CD14-positive monocyte (primary cell): ENCODE measurements at regions not wholly inside any gene's neighbourhood (a gene's known extent, or its start where the extent isn't known, plus 50 kb on each side); places are given as distances from the start of the nearest gene placed in this dataset.

Experiments used
- DNase-seq, 3 donors: peaks; one replicate each; pipeline ENCODE4 v3.0.0-alpha.2; 2011 to 2022
- H2AFZ ChIP-seq: 2 replicates; pipeline ENCODE4 v1.6.0; 2012; ENCODE audit warnings: mild to moderate bottlenecking, low read depth, low read length, inconsistent platforms; ENCODE audit not compliant: insufficient read depth, poor library complexity, severe bottlenecking
- H3K27ac ChIP-seq, 2 donors: 1 replicate in 1 of 2; 2 replicates in 1 of 2; pipeline ENCODE4 v1.5.1; 2012 to 2013; ENCODE audit warnings: low read length in 2 of 2, control low read depth in 1 of 2, inconsistent platforms in 1 of 2, low read depth in 1 of 2, mild to moderate bottlenecking in 1 of 2
- H3K27me3 ChIP-seq, 2 donors: one replicate each; pipeline versions ENCODE4 v1.6.0 to v1.6.1; 2011 to 2013; ENCODE audit warnings: low read length in 2 of 2; ENCODE audit not compliant: control insufficient read depth in 2 of 2, insufficient read depth in 2 of 2
- H3K36me3 ChIP-seq, 2 donors: replicated peaks in 1 of 2; 1 replicate in 1 of 2; 2 replicates in 1 of 2; pipeline versions ENCODE4 v1.5.1 to v1.6.1; 2012 to 2013; ENCODE audit warnings: low read length in 2 of 2, control low read depth in 1 of 2, inconsistent platforms in 1 of 2, mild to moderate bottlenecking in 1 of 2; ENCODE audit not compliant: insufficient read depth in 2 of 2, control insufficient read depth in 1 of 2
- H3K4me1 ChIP-seq, 2 donors: 1 replicate in 1 of 2; 2 replicates in 1 of 2; pipeline versions ENCODE4 v1.5.1 to v1.6.1; 2012 to 2013; ENCODE audit warnings: low read length in 2 of 2, control low read depth in 1 of 2, inconsistent platforms in 1 of 2, mild to moderate bottlenecking in 1 of 2, moderate library complexity in 1 of 2; ENCODE audit not compliant: insufficient read depth in 2 of 2, control insufficient read depth in 1 of 2
- H3K4me2 ChIP-seq: replicated peaks from 2 replicates; pipeline ENCODE3; 2012; ENCODE audit warnings: low read length, moderate library complexity, mild to moderate bottlenecking; ENCODE audit not compliant: poor library complexity, severe bottlenecking; ENCODE audit errors: extremely low read depth
- H3K4me3 ChIP-seq, 3 experiments: fragments of 200-600 bp in 1 of 3; sonication (generic) in 1 of 3; replicated peaks in 1 of 3; 1 replicate in 2 of 3; 2 replicates in 1 of 3; pipeline ENCODE4 v1.5.1; 2011 to 2013; ENCODE audit warnings: low read length in 3 of 3, mild to moderate bottlenecking in 3 of 3, control low read depth in 2 of 3, low read depth in 2 of 3, inconsistent platforms in 1 of 3, moderate library complexity in 1 of 3
- H3K79me2 ChIP-seq: 2 replicates; pipeline ENCODE4 v1.6.0; 2012; ENCODE audit warnings: mild to moderate bottlenecking, control low read depth, inconsistent platforms, low read length, moderate library complexity; ENCODE audit not compliant: insufficient read depth
- H3K9ac ChIP-seq: 2 replicates; pipeline ENCODE4 v1.6.0; 2017; ENCODE audit warnings: low read length, mild to moderate bottlenecking; ENCODE audit not compliant: insufficient read depth, poor library complexity, severe bottlenecking
- H3K9me3 ChIP-seq, 2 donors: replicated peaks in 1 of 2; 1 replicate in 1 of 2; 2 replicates in 1 of 2; pipeline versions ENCODE4 v1.5.1 to v1.6.1; 2012 to 2013; ENCODE audit warnings: low read length in 2 of 2, control low read depth in 1 of 2; ENCODE audit not compliant: control insufficient read depth in 1 of 2, insufficient read depth in 1 of 2
- H4K20me1 ChIP-seq: 2 replicates; pipeline ENCODE4 v1.6.0; 2012; ENCODE audit warnings: mild to moderate bottlenecking, low read length, control low read depth, moderate library complexity; ENCODE audit not compliant: insufficient read depth
- H3K27ac Mint-ChIP-seq, 7 donors: one replicate each; pipeline ENCODE4 v1.8.0; 2020; ENCODE audit warnings: mild to moderate bottlenecking in 7 of 7, mixed read lengths in 7 of 7, moderate library complexity in 6 of 7, inconsistent platforms in 2 of 7
- H3K27me3 Mint-ChIP-seq, 3 donors: one replicate each; pipeline ENCODE4 v1.8.0; 2021 to 2022; ENCODE audit warnings: low read depth in 3 of 3, mild to moderate bottlenecking in 3 of 3, mixed read lengths in 3 of 3, moderate library complexity in 3 of 3, inconsistent platforms in 1 of 3
- H3K36me3 Mint-ChIP-seq, 2 donors: one replicate each; pipeline ENCODE4 v1.8.0; 2020; ENCODE audit warnings: mixed read lengths in 2 of 2, inconsistent platforms in 1 of 2, mild to moderate bottlenecking in 1 of 2
- H3K4me1 Mint-ChIP-seq: one replicate; pipeline ENCODE4 v1.8.0; 2020; ENCODE audit warnings: mild to moderate bottlenecking, mixed read lengths
- H3K4me3 Mint-ChIP-seq, 2 donors: one replicate each; pipeline ENCODE4 v1.8.0; 2020; ENCODE audit warnings: mild to moderate bottlenecking in 2 of 2, mixed read lengths in 2 of 2, moderate library complexity in 1 of 2
- H3K9me3 Mint-ChIP-seq, 7 donors: one replicate each; pipeline ENCODE4 v1.8.0; 2020 to 2022; ENCODE audit warnings: mixed read lengths in 7 of 7, mild to moderate bottlenecking in 6 of 7, moderate library complexity in 6 of 7, inconsistent platforms in 2 of 7
- WGBS: methylation state at CpG from one replicate; pipeline ENCODE4 v1.1.5; 2013; ENCODE audit warnings: missing lambda C conversion rate; ENCODE audit not compliant: insufficient coverage; 5-methylcytosine and 5-hydroxymethylcytosine counted together
- intact Hi-C, 2 donors: fragments of 100-400 bp; cut with micrococcal nuclease; formaldehyde crosslinking; loops; one replicate each; pipeline versions ENCODE4 v1.15.0 to v1.15.1; 2023
- TF ChIP-seq, protein P1 (sequence below): fragments of 200-600 bp; IDR thresholded peaks from one replicate; pipeline ENCODE4 v1.8.0; 2022; ENCODE audit warnings: antibody characterized with exemption, mild to moderate bottlenecking

DNA sequence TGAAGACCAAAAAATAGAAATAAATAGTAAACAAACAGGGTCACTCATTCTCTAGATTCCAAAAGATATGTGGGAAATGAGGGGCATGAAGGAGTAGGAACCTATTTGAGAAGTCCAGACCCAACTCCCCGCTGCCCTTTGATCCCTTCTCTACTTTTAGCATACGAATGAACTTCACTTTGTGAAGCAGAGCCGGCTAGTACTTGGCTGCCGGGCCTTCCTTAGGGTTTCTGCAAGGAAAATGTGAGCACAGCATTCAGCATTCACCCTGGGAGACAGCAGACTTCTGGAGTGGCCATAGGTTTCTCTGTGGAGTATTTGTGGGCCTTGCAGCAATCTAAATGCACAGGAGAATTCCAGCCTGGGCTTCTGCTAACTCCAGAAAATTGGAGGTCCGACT is 76.3 kb upstream of the PRKAR2B start:
- Mint-ChIP-seq H3K36me3 (no peaks in the 10 kb centered on the region), H3K27ac (no peak overlapping the region), H3K4me3 (no peak overlapping the region), H3K27me3 (peaks cover 1 to 8% (median 2%) of the 10 kb centered on the region in 3 donors), H3K4me1 (no peaks in the 10 kb centered on the region), H3K9me3 (peaks cover 0 to 4% (median 0%) of the 10 kb centered on the region in 7 donors)
- 100% methylated on average over 1 of the region's 5 CpGs for WGBS
- DNase-seq: no peak
- Histone ChIP-seq H3K4me3 (no peak overlapping the region), H3K4me2 (no peak overlapping the region), H3K36me3 (no peaks in the 10 kb centered on the region), H3K9me3 (no peaks in the 10 kb centered on the region), H2AFZ (no peak overlapping the region), H3K4me1 (no peaks in the 10 kb centered on the region), H3K27me3 (no peaks in the 10 kb centered on the region), H3K27ac (no peak overlapping the region), H3K79me2 (no peaks in the 10 kb centered on the region), H3K9ac (no peak overlapping the region), H4K20me1 (no peaks in the 10 kb centered on the region)
- TF ChIP-seq, protein P1, sequence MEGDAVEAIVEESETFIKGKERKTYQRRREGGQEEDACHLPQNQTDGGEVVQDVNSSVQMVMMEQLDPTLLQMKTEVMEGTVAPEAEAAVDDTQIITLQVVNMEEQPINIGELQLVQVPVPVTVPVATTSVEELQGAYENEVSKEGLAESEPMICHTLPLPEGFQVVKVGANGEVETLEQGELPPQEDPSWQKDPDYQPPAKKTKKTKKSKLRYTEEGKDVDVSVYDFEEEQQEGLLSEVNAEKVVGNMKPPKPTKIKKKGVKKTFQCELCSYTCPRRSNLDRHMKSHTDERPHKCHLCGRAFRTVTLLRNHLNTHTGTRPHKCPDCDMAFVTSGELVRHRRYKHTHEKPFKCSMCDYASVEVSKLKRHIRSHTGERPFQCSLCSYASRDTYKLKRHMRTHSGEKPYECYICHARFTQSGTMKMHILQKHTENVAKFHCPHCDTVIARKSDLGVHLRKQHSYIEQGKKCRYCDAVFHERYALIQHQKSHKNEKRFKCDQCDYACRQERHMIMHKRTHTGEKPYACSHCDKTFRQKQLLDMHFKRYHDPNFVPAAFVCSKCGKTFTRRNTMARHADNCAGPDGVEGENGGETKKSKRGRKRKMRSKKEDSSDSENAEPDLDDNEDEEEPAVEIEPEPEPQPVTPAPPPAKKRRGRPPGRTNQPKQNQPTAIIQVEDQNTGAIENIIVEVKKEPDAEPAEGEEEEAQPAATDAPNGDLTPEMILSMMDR: no peak
- intact Hi-C loops: no loop called here

DNA sequence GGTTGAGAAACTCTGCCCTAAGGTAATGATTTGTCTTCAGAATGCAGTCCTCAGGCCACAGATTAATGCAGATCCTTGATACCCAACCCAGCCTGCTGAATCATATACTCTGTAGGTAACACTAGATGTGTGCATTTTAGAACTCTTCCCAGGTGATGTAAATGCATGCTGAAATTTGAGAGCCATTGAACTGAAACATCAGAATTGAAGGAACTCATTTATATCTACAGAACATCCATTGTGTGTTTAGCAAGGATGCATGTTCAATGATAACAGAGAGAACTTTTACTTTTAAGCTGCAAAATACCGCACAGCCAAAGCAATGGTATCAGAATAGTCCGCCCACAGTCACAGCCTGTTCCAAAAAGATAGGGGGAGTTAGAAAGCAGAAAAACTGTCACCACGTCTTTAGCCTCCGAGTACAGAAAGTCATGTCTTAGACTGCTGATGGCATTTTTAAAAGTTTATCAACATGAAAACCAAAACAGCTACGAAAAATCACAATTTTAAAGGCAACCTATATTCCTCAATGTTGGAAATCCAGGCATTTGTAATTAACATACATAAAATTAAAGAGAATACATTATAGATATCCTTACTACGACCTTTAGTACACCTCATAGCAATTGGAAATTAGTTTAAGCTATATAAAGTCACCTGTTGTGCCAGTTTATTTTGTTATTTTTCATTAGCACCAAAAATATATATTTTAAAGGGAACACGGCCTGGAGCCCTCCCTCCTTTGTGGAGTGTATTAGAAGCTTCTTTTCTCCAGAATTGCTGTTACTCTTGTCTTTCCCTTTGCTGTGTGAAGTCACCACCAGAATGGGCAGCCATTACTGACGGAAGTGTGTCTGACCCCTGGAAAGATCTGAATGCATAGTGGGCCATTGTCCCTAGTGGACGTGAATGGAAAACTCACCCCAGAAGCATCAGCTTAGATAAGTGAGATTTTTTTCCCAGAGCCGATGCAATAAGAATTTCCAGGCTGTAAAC is 65.8 kb upstream of the PRKAR2B start:
- Histone ChIP-seq H2AFZ (no peak overlapping the region), H4K20me1 (no peaks in the 10 kb centered on the region)
- TF ChIP-seq, protein P1: no peak

More for the DNA sequence above, 65.8 kb upstream of the PRKAR2B start:
- H3K27me3 Mint-ChIP-seq: peaks cover 0 to 4% (median 0%) of the 10 kb centered on the region in 3 donors
- intact Hi-C loops: no loop called here
- no peaks in the 10 kb centered on the region for H3K27me3 ChIP-seq
- H3K4me1 ChIP-seq: no peaks in the 10 kb centered on the region
- no peak overlapping the region for H3K9ac ChIP-seq
- peaks cover 0 to 2% (median 0%) of the 10 kb centered on the region in 7 donors for H3K9me3 Mint-ChIP-seq
- H3K27ac ChIP-seq: no peak overlapping the region
- no peaks in the 10 kb centered on the region for H3K36me3 ChIP-seq
- no peak overlapping the region for H3K4me2 ChIP-seq
- H3K27ac Mint-ChIP-seq: no peak overlapping the region
- H3K79me2 ChIP-seq: no peaks in the 10 kb centered on the region
- H3K36me3 Mint-ChIP-seq: no peaks in the 10 kb centered on the region
- no peaks in the 10 kb centered on the region for H3K4me1 Mint-ChIP-seq
- no peak overlapping the region for H3K4me3 Mint-ChIP-seq
- no peak overlapping the region for H3K4me3 ChIP-seq
- WGBS: 55% methylated on average over 2 of the region's 10 CpGs
- no peaks in the 10 kb centered on the region for H3K9me3 ChIP-seq
- no peak for DNase-seq
